ENCODE measurements at regions not wholly inside any gene's neighbourhood (a gene's known extent, or its start where the extent isn't known, plus 50 kb on each side); places are given as distances from the start of the nearest gene placed in this dataset.

DNA sequence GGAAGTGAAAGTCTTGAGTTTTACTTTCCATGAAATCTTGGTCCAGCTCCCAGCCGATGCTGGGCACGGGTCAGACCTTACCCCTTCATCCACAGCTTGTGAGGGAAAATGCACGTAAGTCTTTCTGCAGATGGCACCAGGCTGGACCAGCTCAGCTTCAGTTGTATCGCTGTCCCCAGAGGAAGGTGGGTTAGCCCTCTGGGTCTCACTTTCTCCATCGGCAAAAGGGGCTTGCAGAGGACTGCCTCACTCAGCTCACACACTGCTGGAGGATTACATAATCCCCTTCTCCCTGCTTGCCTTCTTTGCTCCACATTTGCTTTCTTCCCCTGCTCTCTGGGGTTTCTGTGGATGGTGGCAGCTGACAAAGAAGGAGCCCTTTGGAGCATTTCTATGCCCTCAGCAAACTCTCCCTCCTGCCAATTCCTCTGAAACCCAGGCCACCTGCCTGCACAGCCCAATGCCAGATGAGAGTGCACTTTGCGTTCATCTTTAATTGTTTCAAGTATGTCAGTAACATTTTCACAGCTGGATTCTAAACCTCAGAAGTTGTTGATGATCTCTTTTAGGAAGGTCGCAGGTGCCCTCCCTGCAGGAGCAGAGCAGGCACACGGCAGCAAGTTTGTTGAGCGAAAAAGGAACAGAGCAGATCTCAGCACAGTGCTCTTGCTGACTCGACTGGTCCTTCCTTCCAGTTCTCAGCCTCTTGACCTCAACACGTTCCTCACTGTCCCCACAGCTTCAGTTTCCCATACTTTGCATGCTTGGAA, 155.6 kb upstream of the GLI2 start:
- Histone ChIP-seq H3K27me3 (ENCODE audit: insufficient read depth, low read length) (no peaks in the 10 kb centered on the region), H4K20me1 (ENCODE audit: insufficient read depth, low read length) (no peaks in the 10 kb centered on the region), H3K79me2 (ENCODE audit: insufficient read depth, low read length) (no peaks in the 10 kb centered on the region), H2AFZ (ENCODE audit: low read length) (no peak overlapping the region), H3K9me2 (ENCODE audit: low read depth, low read length) (no peaks in the 10 kb centered on the region), H3K4me3 (ENCODE audit: low read depth, low read length, poor library complexity, severe bottlenecking) (no peak overlapping the region), H3K36me3 (ENCODE audit: insufficient read depth, low read length) (no peaks in the 10 kb centered on the region), H3K27ac (ENCODE audit: low read depth, low read length, poor library complexity, severe bottlenecking) (no peak overlapping the region), H3K9me3 (ENCODE audit: low read length) (no peaks in the 10 kb centered on the region), H3K4me1 (ENCODE audit: insufficient read depth, low read length, severe bottlenecking) (no peaks in the 10 kb centered on the region), H3K4me2 (ENCODE audit: low read length) (no peak overlapping the region), H3F3A (ENCODE audit: insufficient read depth, low read length) (no peaks in the 10 kb centered on the region), H3K9ac (ENCODE audit: low read length) (no peak overlapping the region)
- TF ChIP-seq EZH2 (IDR thresholded peaks at IDR 0.05; ENCODE audit: borderline replicate concordance, low read length) = no peak
- TF ChIP-seq, protein P1, sequence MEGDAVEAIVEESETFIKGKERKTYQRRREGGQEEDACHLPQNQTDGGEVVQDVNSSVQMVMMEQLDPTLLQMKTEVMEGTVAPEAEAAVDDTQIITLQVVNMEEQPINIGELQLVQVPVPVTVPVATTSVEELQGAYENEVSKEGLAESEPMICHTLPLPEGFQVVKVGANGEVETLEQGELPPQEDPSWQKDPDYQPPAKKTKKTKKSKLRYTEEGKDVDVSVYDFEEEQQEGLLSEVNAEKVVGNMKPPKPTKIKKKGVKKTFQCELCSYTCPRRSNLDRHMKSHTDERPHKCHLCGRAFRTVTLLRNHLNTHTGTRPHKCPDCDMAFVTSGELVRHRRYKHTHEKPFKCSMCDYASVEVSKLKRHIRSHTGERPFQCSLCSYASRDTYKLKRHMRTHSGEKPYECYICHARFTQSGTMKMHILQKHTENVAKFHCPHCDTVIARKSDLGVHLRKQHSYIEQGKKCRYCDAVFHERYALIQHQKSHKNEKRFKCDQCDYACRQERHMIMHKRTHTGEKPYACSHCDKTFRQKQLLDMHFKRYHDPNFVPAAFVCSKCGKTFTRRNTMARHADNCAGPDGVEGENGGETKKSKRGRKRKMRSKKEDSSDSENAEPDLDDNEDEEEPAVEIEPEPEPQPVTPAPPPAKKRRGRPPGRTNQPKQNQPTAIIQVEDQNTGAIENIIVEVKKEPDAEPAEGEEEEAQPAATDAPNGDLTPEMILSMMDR (IDR thresholded peaks at IDR 0.05; ENCODE audit: low read length) = no peak

- no peaks in the 10 kb centered on the region for H3K9me2 ChIP-seq (ENCODE audit: low read depth, low read length)
- no peaks in the 10 kb centered on the region for H3F3A ChIP-seq (ENCODE audit: insufficient read depth, low read length)
- H3K36me3 ChIP-seq (ENCODE audit: insufficient read depth, low read length) = no peaks in the 10 kb centered on the region
- H3K4me3 ChIP-seq (ENCODE audit: low read depth, low read length, poor library complexity, severe bottlenecking) = no peak overlapping the region
- H3K27ac ChIP-seq (ENCODE audit: low read depth, low read length, poor library complexity, severe bottlenecking) = no peak overlapping the region
- no peak overlapping the region for H3K9ac ChIP-seq (ENCODE audit: low read length)
- H2AFZ ChIP-seq (ENCODE audit: low read length) = no peak overlapping the region
- H3K4me2 ChIP-seq (ENCODE audit: low read length) = no peak overlapping the region
- TF ChIP-seq EZH2 (IDR thresholded peaks at IDR 0.05; ENCODE audit: borderline replicate concordance, low read length) = no peak
- TF ChIP-seq, protein P1 (IDR thresholded peaks at IDR 0.05; ENCODE audit: low read length) = no peak
- H3K79me2 ChIP-seq (ENCODE audit: insufficient read depth, low read length) = no peaks in the 10 kb centered on the region
- H4K20me1 ChIP-seq (ENCODE audit: insufficient read depth, low read length) = no peaks in the 10 kb centered on the region
- no peaks in the 10 kb centered on the region for H3K27me3 ChIP-seq (ENCODE audit: insufficient read depth, low read length)
- no peaks in the 10 kb centered on the region for H3K9me3 ChIP-seq (ENCODE audit: low read length)
- H3K4me1 ChIP-seq (ENCODE audit: insufficient read depth, low read length, severe bottlenecking) = no peaks in the 10 kb centered on the region
These were observed 155.0 kb upstream of the GLI2 start for GRCh38 chr2:120580709-120581108.

- Histone ChIP-seq H2AFZ (ENCODE audit: low read length) (no peak overlapping the region), H3K4me1 (ENCODE audit: insufficient read depth, low read length, severe bottlenecking) (no peaks in the 10 kb centered on the region), H3K9me3 (ENCODE audit: low read length) (no peaks in the 10 kb centered on the region), H3K4me3 (ENCODE audit: low read depth, low read length, poor library complexity, severe bottlenecking) (no peak overlapping the region), H3K9ac (ENCODE audit: low read length) (no peak overlapping the region), H3K27me3 (ENCODE audit: insufficient read depth, low read length) (no peaks in the 10 kb centered on the region), H3F3A (ENCODE audit: insufficient read depth, low read length) (no peaks in the 10 kb centered on the region), H3K9me2 (ENCODE audit: low read depth, low read length) (no peaks in the 10 kb centered on the region), H4K20me1 (ENCODE audit: insufficient read depth, low read length) (no peaks in the 10 kb centered on the region), H3K36me3 (ENCODE audit: insufficient read depth, low read length) (no peaks in the 10 kb centered on the region), H3K27ac (ENCODE audit: low read depth, low read length, poor library complexity, severe bottlenecking) (no peak overlapping the region), H3K4me2 (ENCODE audit: low read length) (no peak overlapping the region), H3K79me2 (ENCODE audit: insufficient read depth, low read length) (no peaks in the 10 kb centered on the region)
- TF ChIP-seq EZH2 (IDR thresholded peaks at IDR 0.05; ENCODE audit: borderline replicate concordance, low read length) = no peak
- TF ChIP-seq, protein P1 (IDR thresholded peaks at IDR 0.05; ENCODE audit: low read length) = no peak
These were observed 152.5 kb upstream of the GLI2 start for GRCh38 chr2:120583121-120583520.

Data from OCI-LY1 (cell line).